NCI-H526 (cell line): ENCODE measurements at regions not wholly inside any gene's neighbourhood (a gene's known extent, or its start where the extent isn't known, plus 50 kb on each side); places are given as distances from the start of the nearest gene placed in this dataset.

Source experiments
- DNase-seq, 2 experiments: peaks; one replicate each; lab custom pipeline; 2025; lab: John Stamatoyannopoulos, UW

- no peak for DNase-seq
Observed at GRCh38 chr7:35450456-35451214, 196.7 kb upstream of the TBX20 start.

GRCh38 chr7:35448486-35448885 is 194.6 kb upstream of the TBX20 start:
- no peak for DNase-seq

GRCh38 chr7:35446091-35446490 is 192.2 kb upstream of the TBX20 start:
- no peak for DNase-seq

DNA sequence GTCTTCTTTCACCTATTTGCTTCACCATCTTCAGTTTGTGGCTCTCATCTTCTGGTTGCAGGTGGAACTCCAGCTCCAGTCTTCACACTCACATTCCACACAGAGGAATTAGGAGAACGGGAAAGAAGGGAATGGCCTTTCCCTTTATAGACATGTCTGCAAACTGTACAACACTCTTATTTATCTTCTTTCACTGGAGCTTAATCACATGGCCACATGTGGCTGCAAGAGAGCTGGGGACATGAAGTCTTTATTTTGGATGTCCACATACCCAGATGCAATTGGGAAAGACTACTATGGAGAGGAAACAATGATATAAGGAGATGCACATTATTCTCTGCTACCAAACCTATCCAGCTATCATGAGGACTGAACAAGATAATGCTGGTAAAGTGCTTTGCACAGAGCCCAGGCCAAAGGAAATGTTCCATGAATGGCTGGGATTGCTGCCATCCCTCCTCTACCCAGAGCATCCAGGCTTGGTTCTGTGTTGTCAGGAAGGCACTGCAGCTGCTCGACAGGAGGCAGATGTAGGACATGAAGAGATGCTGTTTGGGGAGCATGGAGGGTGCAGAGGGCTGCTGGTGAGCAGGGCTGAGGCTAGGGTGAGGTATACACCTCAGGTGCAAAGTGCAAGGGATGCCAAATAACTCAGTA is 183.8 kb upstream of the TBX20 start:
- DNase-seq = no peak

DNA sequence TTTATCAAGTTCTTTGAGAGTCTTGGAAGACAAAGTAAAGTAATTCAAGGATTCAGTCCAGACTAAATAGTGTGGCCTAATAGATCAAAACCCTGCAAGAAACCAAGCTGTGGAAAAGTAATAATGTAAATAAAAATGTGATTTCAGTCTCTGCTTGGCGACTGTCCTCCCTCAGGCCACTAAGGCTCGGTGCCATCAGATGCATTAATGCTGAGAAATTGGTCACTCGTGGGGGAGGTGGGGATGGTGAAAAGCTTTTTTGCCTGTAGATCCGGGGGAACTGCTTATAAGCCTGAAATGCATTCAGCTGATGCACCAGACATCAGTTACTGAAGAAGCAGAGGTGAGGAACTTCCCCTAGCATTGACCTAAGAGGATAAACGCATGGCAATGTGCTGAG is 182.6 kb upstream of the TBX20 start:
- DNase-seq = no peak

- DNase-seq = peak in 1 of 2 experiments; percentile 22
Observed at GRCh38 chr7:35430547-35431153, 176.8 kb upstream of the TBX20 start.

DNA sequence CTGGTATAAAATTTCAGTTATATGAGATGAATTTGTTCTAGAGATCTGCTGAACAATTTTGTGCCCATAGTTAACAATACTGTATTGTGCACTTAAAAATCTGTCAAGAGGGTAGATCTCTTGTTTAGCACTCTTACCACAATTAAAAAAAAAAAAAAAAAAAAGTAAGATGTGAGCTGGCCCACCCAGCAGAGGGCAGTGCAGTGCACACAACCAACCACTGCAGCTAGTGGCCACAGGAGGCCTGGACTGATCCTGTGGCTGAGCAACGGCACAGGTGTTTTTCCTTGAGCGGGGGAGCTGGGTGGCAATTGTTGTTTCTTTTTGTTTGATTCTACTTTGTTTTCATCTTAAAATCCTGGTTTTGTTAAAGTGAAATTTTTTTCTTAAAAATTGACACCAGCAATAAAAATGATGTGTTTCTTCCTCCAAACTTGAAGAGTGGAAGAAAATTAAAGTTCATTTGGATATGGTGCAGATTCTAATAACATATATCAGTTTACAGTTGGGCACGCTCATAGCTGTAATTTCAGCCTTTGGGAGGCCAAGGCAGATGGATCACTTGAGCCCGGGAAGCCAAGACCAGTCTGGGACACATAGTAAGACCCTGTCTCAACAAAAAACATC is 171.1 kb upstream of the TBX20 start:
- peak in 1 of 2 experiments; percentile 70 for DNase-seq

GRCh38 chr7:35424440-35424839 is 170.5 kb upstream of the TBX20 start:
- DNase-seq = no peak

- no peak for DNase-seq
Observed at GRCh38 chr7:35422715-35423114, 168.8 kb upstream of the TBX20 start.

DNA sequence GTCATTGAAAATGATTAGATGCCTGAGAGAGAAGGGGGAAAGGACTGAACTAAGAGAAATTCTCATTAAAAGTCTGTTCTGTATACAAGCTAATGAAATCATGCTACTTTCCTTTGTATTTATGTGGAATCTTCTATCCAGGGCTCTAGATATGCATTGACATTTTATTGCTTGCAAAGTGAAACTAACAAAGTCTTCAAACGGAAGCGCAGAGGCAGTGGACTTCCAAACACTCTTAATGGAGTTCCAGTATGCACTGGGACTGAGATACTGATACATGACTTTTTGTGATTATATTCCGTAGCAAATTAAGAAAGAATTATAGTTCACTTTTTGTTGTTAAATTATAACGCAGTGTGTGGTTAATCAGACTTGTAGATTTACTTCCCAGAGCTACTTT is 166.8 kb upstream of the TBX20 start:
- no peak for DNase-seq

GRCh38 chr7:35419391-35419755 is 165.5 kb upstream of the TBX20 start:
- DNase-seq = no peak

DNA sequence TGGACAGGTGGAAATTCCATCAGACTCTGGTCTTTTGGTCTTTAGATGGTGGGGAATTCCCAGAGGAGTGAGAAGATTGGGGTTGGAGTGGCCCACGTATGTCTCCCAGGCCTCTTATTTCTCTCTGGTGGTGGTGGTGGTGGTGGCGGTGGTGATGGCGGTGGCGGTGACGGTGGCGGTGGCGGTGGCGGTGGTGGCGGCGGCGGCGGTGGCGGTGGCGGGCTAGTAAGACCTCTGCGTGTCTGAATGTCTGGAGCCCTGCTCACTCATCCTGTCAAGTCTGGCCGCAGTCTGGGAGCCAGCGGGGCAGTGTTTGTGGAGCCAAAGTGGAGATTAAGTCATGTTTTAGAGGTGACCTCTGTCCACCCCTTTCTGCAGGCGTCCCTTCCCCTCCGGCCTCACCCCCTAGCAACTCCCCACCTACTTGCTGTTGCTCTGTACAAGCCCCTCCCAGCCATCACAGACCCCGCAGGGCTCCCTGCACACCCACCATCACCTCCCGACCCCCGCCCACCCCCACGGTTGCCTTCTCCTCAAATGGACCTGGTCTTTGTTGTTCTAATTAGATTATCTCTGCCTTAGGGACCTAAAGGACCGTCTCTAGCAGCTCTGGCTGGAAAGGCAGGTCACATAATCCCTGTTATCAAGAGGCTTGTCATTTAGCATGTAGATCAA is 165.0 kb upstream of the TBX20 start:
- DNase-seq = no peak

GRCh38 chr7:35416568-35416967 is 162.7 kb upstream of the TBX20 start:
- DNase-seq = no peak

DNA sequence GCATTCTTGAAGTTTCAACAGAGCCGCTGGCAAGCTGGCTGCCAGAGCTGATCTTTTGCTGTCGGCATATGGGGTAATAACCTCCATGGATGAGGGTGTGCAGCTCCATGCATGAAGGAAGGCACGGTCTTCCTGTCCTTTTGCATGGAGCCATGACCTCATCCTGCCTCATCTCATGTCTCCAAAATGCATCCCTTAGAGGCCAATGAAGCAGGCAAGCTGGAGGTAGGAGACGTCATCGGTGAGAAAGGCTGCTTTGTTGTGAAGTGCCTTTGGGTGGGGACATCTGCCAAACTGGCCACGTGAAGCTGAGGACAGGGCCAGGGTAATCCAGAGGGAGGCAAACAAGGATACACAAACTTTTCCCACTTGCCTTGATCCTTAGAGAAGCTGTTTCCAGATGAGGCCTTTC is 161.5 kb upstream of the TBX20 start:
- no peak for DNase-seq

GRCh38 chr7:35411331-35411730 is 157.4 kb upstream of the TBX20 start:
- no peak for DNase-seq

DNA sequence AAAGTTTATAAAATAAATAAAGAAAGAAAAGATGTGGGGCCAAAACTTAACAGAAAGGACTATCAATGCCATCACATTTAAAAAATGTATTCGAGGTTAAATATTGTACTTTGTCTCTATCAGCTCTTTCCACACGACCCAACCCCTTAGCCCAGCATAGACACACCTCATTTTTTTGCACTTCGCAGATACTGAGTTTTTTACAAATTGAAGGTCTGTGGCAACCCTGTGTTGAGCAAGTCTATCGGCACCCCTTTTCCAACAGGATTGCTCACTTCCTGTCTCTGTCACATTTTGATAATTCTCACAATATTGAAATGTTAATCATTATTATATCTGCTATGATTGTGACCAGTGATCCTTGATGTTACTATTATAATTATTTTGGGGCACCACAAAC is 151.6 kb upstream of the TBX20 start:
- no peak for DNase-seq

- DNase-seq = no peak
Observed at GRCh38 chr7:35401217-35401879, 147.4 kb upstream of the TBX20 start.

DNA sequence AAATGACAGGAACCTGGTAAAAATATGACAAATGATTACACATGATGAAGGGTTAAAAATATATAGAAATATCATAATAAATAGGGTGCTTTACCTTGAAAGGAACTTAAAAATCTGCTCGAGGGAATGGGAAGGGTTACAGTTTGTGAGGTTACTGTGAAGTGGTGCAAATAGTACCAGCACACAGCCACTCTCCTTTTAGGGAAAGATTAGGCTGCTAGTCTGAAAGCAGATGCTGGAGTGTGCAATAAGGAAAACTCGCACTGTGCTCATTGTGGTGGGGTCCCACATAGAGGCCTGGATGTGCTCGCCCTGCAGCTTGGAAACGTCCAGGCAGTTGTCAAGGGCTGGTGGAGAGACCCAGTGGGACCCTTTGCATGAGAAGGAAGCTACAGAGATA is 145.9 kb upstream of the TBX20 start:
- no peak for DNase-seq

- DNase-seq = no peak
Observed at GRCh38 chr7:35399216-35399615, 145.3 kb upstream of the TBX20 start.

DNA sequence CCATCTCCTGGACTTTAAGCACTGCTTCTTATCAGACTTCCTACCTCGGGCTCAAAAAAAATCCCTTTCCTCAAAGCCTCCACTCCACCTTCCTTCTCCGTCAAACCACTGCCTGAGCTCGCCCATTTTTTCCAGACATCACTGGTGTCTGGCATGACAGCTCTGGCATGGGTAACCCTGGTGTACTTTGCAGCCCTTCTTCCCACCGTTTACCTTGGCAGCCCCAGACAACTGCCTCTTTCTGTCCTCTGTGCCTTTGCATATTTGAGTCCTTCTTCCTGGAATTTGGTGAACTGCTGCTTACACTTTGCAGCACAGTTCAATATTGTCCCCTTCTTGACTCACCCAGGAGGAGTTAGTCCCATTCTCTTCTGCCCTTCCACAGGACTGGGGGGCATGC is 144.6 kb upstream of the TBX20 start:
- DNase-seq = no peak

GRCh38 chr7:35390146-35390545 is 136.2 kb upstream of the TBX20 start:
- DNase-seq = no peak

DNA sequence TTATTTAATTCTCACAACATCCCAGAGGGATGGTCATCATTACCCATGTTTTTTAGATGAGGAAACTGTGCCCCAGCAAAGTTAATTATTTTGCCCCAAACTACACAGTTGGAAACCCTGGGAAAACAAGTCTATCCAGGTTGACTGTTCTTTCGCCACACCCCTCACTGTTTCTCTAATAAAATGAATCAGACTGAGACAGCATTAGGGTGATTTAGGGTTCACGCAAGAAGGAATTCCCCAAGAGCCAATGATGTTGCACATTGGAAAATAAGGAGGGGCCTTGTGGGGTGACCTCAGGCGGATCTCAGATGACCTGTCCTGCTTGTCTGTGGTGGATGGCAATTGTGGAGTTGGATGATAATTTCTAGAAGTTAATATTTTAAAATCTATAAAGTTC is 135.7 kb upstream of the TBX20 start:
- DNase-seq = no peak
